ENCODE measurements at regions not wholly inside any gene's neighbourhood (a gene's known extent, or its start where the extent isn't known, plus 50 kb on each side); places are given as distances from the start of the nearest gene placed in this dataset.
"Not testable (repeated sequence)": the region's sequence is repeated elsewhere in the genome, so short reads cannot be mapped to it uniquely, and the experiment has no call there.

- no peaks in the 10 kb centered on the region for H3K27me3 ChIP-seq (ENCODE audit: insufficient read depth, insufficient read length)
- no peaks in the 10 kb centered on the region for H3K9me3 ChIP-seq (ENCODE audit: insufficient read depth, low read length)
- H3K36me3 ChIP-seq (ENCODE audit: insufficient read depth, insufficient read length, low read length): no peaks in the 10 kb centered on the region
- no peaks in the 10 kb centered on the region for H3K4me1 ChIP-seq (ENCODE audit: insufficient read depth, insufficient read length)
- no peak overlapping the region for H3K9ac ChIP-seq (ENCODE audit: insufficient read length, low read depth)
- DNase-seq (ENCODE audit: low read depth, low spot score): no peak
- TF ChIP-seq SUZ12 (IDR thresholded peaks at IDR 0.05; ENCODE audit: extremely low read depth, insufficient read depth, insufficient read length): no peak
- TF ChIP-seq YY1 (IDR thresholded peaks at IDR 0.05; ENCODE audit: insufficient read depth, insufficient read length): no peak
- no peak for TF ChIP-seq ZNF274 (IDR thresholded peaks at IDR 0.05; ENCODE audit: low read depth, low read length)
- H3K4me3 ChIP-seq (ENCODE audit: insufficient read length, low read depth): no peak overlapping the region
These were observed 825.2 kb downstream of the REEP3 start for GRCh38 chr10:64346389-64346788.

GRCh38 chr10:64350665-64351064, 829.5 kb downstream of the REEP3 start:
- H3K4me1 ChIP-seq (ENCODE audit: insufficient read depth, insufficient read length): no peaks in the 10 kb centered on the region
- TF ChIP-seq YY1 (IDR thresholded peaks at IDR 0.05; ENCODE audit: insufficient read depth, insufficient read length) (no peak), SUZ12 (IDR thresholded peaks at IDR 0.05; ENCODE audit: extremely low read depth, insufficient read depth, insufficient read length) (no peak), ZNF274 (IDR thresholded peaks at IDR 0.05; ENCODE audit: low read depth, low read length) (no peak)
- no peak overlapping the region for H3K9ac ChIP-seq (ENCODE audit: insufficient read length, low read depth)
- H3K9me3 ChIP-seq (ENCODE audit: insufficient read depth, low read length): no peaks in the 10 kb centered on the region
- H3K4me3 ChIP-seq (ENCODE audit: insufficient read length, low read depth): no peak overlapping the region
- DNase-seq (ENCODE audit: low read depth, low spot score): no peak
- no peaks in the 10 kb centered on the region for H3K36me3 ChIP-seq (ENCODE audit: insufficient read depth, insufficient read length, low read length)
- no peaks in the 10 kb centered on the region for H3K27me3 ChIP-seq (ENCODE audit: insufficient read depth, insufficient read length)

GRCh38 chr10:64358907-64359306, 837.7 kb downstream of the REEP3 start:
- no peak overlapping the region for H3K4me3 ChIP-seq (ENCODE audit: insufficient read length, low read depth)
- no peak for DNase-seq (ENCODE audit: low read depth, low spot score)
- no peaks in the 10 kb centered on the region for H3K4me1 ChIP-seq (ENCODE audit: insufficient read depth, insufficient read length)
- H3K9me3 ChIP-seq (ENCODE audit: insufficient read depth, low read length): peaks cover 11% of the 10 kb centered on the region; the same call in 1 of the 2 replicates
- H3K36me3 ChIP-seq (ENCODE audit: insufficient read depth, insufficient read length, low read length): no peaks in the 10 kb centered on the region
- H3K27me3 ChIP-seq (ENCODE audit: insufficient read depth, insufficient read length): no peaks in the 10 kb centered on the region
- H3K9ac ChIP-seq (ENCODE audit: insufficient read length, low read depth): no peak overlapping the region
- TF ChIP-seq YY1 (IDR thresholded peaks at IDR 0.05; ENCODE audit: insufficient read depth, insufficient read length): no peak
- TF ChIP-seq ZNF274 (IDR thresholded peaks at IDR 0.05; ENCODE audit: low read depth, low read length): no peak
- no peak for TF ChIP-seq SUZ12 (IDR thresholded peaks at IDR 0.05; ENCODE audit: extremely low read depth, insufficient read depth, insufficient read length)

GRCh38 chr10:64360240-64360639, 839.0 kb downstream of the REEP3 start:
- not testable (repeated sequence) for H3K4me3 ChIP-seq (ENCODE audit: insufficient read length, low read depth); DNase-seq (ENCODE audit: low read depth, low spot score); H3K27me3 ChIP-seq (ENCODE audit: insufficient read depth, insufficient read length); H3K36me3 ChIP-seq (ENCODE audit: insufficient read depth, insufficient read length, low read length); H3K4me1 ChIP-seq (ENCODE audit: insufficient read depth, insufficient read length); H3K9ac ChIP-seq (ENCODE audit: insufficient read length, low read depth)
- H3K9me3 ChIP-seq (ENCODE audit: insufficient read depth, low read length): peaks cover 11% of the 10 kb centered on the region; the same call in 1 of the 2 replicates

GRCh38 chr10:64363687-64364086, 842.5 kb downstream of the REEP3 start:
- peaks cover 11% of the 10 kb centered on the region; the same call in 1 of the 2 replicates for H3K9me3 ChIP-seq (ENCODE audit: insufficient read depth, low read length)
- no peak overlapping the region for H3K9ac ChIP-seq (ENCODE audit: insufficient read length, low read depth)
- no peak for DNase-seq (ENCODE audit: low read depth, low spot score)
- no peak overlapping the region for H3K4me3 ChIP-seq (ENCODE audit: insufficient read length, low read depth)
- no peaks in the 10 kb centered on the region for H3K36me3 ChIP-seq (ENCODE audit: insufficient read depth, insufficient read length, low read length)
- H3K27me3 ChIP-seq (ENCODE audit: insufficient read depth, insufficient read length): no peaks in the 10 kb centered on the region
- TF ChIP-seq ZNF274 (IDR thresholded peaks at IDR 0.05; ENCODE audit: low read depth, low read length): no peak
- no peak for TF ChIP-seq SUZ12 (IDR thresholded peaks at IDR 0.05; ENCODE audit: extremely low read depth, insufficient read depth, insufficient read length)
- no peak for TF ChIP-seq YY1 (IDR thresholded peaks at IDR 0.05; ENCODE audit: insufficient read depth, insufficient read length)
- no peaks in the 10 kb centered on the region for H3K4me1 ChIP-seq (ENCODE audit: insufficient read depth, insufficient read length)

- Histone ChIP-seq H3K9me3 (ENCODE audit: insufficient read depth, low read length) (0 out of 2 replicates have a peak, but pooled peaks cover 2% of the 10 kb centered on the region), H3K4me3 (ENCODE audit: insufficient read length, low read depth) (no peak overlapping the region), H3K4me1 (ENCODE audit: insufficient read depth, insufficient read length) (no peaks in the 10 kb centered on the region), H3K27me3 (ENCODE audit: insufficient read depth, insufficient read length) (no peaks in the 10 kb centered on the region), H3K9ac (ENCODE audit: insufficient read length, low read depth) (no peak overlapping the region), H3K36me3 (ENCODE audit: insufficient read depth, insufficient read length, low read length) (no peaks in the 10 kb centered on the region)
- DNase-seq (ENCODE audit: low read depth, low spot score): no peak
- no peak for TF ChIP-seq ZNF274 (IDR thresholded peaks at IDR 0.05; ENCODE audit: low read depth, low read length)
- TF ChIP-seq SUZ12 (IDR thresholded peaks at IDR 0.05; ENCODE audit: extremely low read depth, insufficient read depth, insufficient read length): no peak
- TF ChIP-seq YY1 (IDR thresholded peaks at IDR 0.05; ENCODE audit: insufficient read depth, insufficient read length): no peak
These were observed 844.5 kb downstream of the REEP3 start for GRCh38 chr10:64365663-64366062.

- Histone ChIP-seq H3K9ac (ENCODE audit: insufficient read length, low read depth) (no peak overlapping the region), H3K4me3 (ENCODE audit: insufficient read length, low read depth) (no peak overlapping the region), H3K27me3 (ENCODE audit: insufficient read depth, insufficient read length) (no peaks in the 10 kb centered on the region), H3K9me3 (ENCODE audit: insufficient read depth, low read length) (no peaks in the 10 kb centered on the region), H3K36me3 (ENCODE audit: insufficient read depth, insufficient read length, low read length) (no peaks in the 10 kb centered on the region), H3K4me1 (ENCODE audit: insufficient read depth, insufficient read length) (no peaks in the 10 kb centered on the region)
- DNase-seq (ENCODE audit: low read depth, low spot score): no peak
- TF ChIP-seq SUZ12 (IDR thresholded peaks at IDR 0.05; ENCODE audit: extremely low read depth, insufficient read depth, insufficient read length) (no peak), ZNF274 (IDR thresholded peaks at IDR 0.05; ENCODE audit: low read depth, low read length) (no peak), YY1 (IDR thresholded peaks at IDR 0.05; ENCODE audit: insufficient read depth, insufficient read length) (no peak)
These were observed 847.1 kb downstream of the REEP3 start for GRCh38 chr10:64368298-64368697.

All from NT2/D1 (cell line).